Uterus (tissue), 2 donors: ENCODE measurements at regions not wholly inside any gene's neighbourhood (a gene's known extent, or its start where the extent isn't known, plus 50 kb on each side); places are given as distances from the start of the nearest gene placed in this dataset.
A peak's percentile ranks its signal among the peaks of the same experiment; 100 is the strongest.

ENCODE experiments used
- CTCF ChIP-seq, 4 experiments: fragments of 200-600 bp in 2 of 4; fragments of 450-650 bp in 2 of 4; sonication (generic) in 2 of 4; IDR thresholded peaks; one replicate each; pipeline ENCODE4 v1.5.1; 2016 to 2019; ENCODE audit warnings: antibody characterized with exemption in 4 of 4, mild to moderate bottlenecking in 2 of 4, moderate library complexity in 1 of 4
- POLR2A ChIP-seq, 2 donors: fragments of 450-650 bp; IDR thresholded peaks; one replicate each; pipeline ENCODE4 v1.6.1; 2016; ENCODE audit warnings: antibody characterized with exemption in 2 of 2, mild to moderate bottlenecking in 1 of 2, moderate library complexity in 1 of 2

GRCh38 chr2:46850742-46851141 is 64.9 kb downstream of the MCFD2 start:
- TF ChIP-seq CTCF (IDR thresholded peaks at IDR 0.05) = peak in 1 of 4 experiments; percentile 30
- TF ChIP-seq POLR2A (IDR thresholded peaks at IDR 0.05) = no peak
